Endothelial cell of umbilical vein (primary cell): ENCODE measurements at regions not wholly inside any gene's neighbourhood (a gene's known extent, or its start where the extent isn't known, plus 50 kb on each side); places are given as distances from the start of the nearest gene placed in this dataset.

ENCODE experiments used
- CTCF ChIP-seq, 2 donors: IDR thresholded peaks; 1 replicate in 1 of 2; 2 replicates in 1 of 2; pipeline ENCODE4 v1.5.1; 2011; ENCODE audit warnings: low read length in 2 of 2, mild to moderate bottlenecking in 2 of 2, moderate library complexity in 2 of 2, control low read depth in 1 of 2, inconsistent platforms in 1 of 2, low read depth in 1 of 2; ENCODE audit not compliant: insufficient read depth in 1 of 2; ENCODE audit errors: extremely low read depth in 1 of 2
- MYC ChIP-seq: IDR thresholded peaks from one replicate; pipeline ENCODE4 v1.6.1; 2011; ENCODE audit warnings: mild to moderate bottlenecking, low read depth, low read length

- no peak for TF ChIP-seq CTCF (IDR thresholded peaks at IDR 0.05; ENCODE audit: extremely low read depth in 1 of 2, insufficient read depth in 1 of 2, low read depth in 1 of 2, low read length in 2 of 2)
- TF ChIP-seq MYC, result no peak
These were observed 470.5 kb upstream of the DAB1 start for GRCh38 chr1:57894315-57894714.
